H1 (cell line): ENCODE measurements at regions not wholly inside any gene's neighbourhood (a gene's known extent, or its start where the extent isn't known, plus 50 kb on each side); places are given as distances from the start of the nearest gene placed in this dataset.

Experiments
- CTCF ChIA-PET: fragments of 300-600 bp; sonication (Branson Sonifier 250); formaldehyde crosslinking; loops from one replicate; lab custom pipeline; 2021; ENCODE audit not compliant: partially characterized antibody; lab: Charles Lee
- POLR2A ChIA-PET: fragments of 300-600 bp; sonication (Branson Sonifier 250); formaldehyde crosslinking; loops from one replicate; lab custom pipeline; 2021; ENCODE audit warnings: inconsistent platforms; ENCODE audit not compliant: partially characterized antibody; lab: Charles Lee
- DNase-seq, 2 experiments: peaks; one replicate each; pipeline versions ENCODE4 v3.0.0 to v3.0.0-alpha.2; 2010 to 2022; ENCODE audit warnings: low spot score in 2 of 2, low read depth in 1 of 2, mixed read lengths in 1 of 2
- FAIRE-seq: peaks from 2 replicates; lab custom pipeline; 2011; peaks lifted over from hg19 to GRCh38; lab: Jason Lieb, UNC
- H2AFZ ChIP-seq: 2 replicates; pipeline ENCODE4 v1.8.1; 2012; ENCODE audit warnings: low read length, inconsistent platforms
- H2AK5ac ChIP-seq: 2 replicates; pipeline ENCODE4 v1.6.1; 2013; ENCODE audit warnings: low read depth, low read length
- H2BK120ac ChIP-seq: replicated peaks from 2 replicates; pipeline ENCODE3; 2013; ENCODE audit warnings: low read depth, low read length, inconsistent platforms
- H2BK12ac ChIP-seq: 2 replicates; pipeline ENCODE4 v1.6.1; 2013; ENCODE audit warnings: low read depth, low read length
- H2BK15ac ChIP-seq: 2 replicates; pipeline ENCODE4 v1.6.1; 2013; ENCODE audit warnings: low read length
- H2BK20ac ChIP-seq: 2 replicates; pipeline ENCODE4 v1.6.1; 2013; ENCODE audit warnings: low read length
- H2BK5ac ChIP-seq: 2 replicates; pipeline ENCODE4 v1.6.1; 2013; ENCODE audit warnings: low read depth, low read length
- H3K14ac ChIP-seq: 2 replicates; pipeline ENCODE4 v1.6.1; 2013; ENCODE audit warnings: inconsistent platforms; ENCODE audit not compliant: insufficient read length
- H3K18ac ChIP-seq: 2 replicates; pipeline ENCODE4 v1.6.1; 2013; ENCODE audit warnings: low read length; ENCODE audit errors: extremely low read depth
- H3K23ac ChIP-seq: 2 replicates; pipeline ENCODE4 v1.6.1; 2013; ENCODE audit warnings: inconsistent platforms; ENCODE audit not compliant: insufficient read length
- H3K23me2 ChIP-seq: 2 replicates; pipeline ENCODE4 v1.6.1; 2013; ENCODE audit warnings: low read depth, low read length
- H3K27ac ChIP-seq: 2 replicates; pipeline ENCODE4 v1.6.1; 2011; ENCODE audit warnings: low read depth, low read length, inconsistent platforms
- H3K27me3 ChIP-seq, 4 experiments: replicated peaks in 1 of 4; 1 replicate in 1 of 4; 2 replicates in 3 of 4; pipeline versions ENCODE4 v1.6.1 to v1.8.1; 2011 to 2013; ENCODE audit warnings: low read length in 3 of 4, mild to moderate bottlenecking in 3 of 4, inconsistent platforms in 2 of 4, mixed read lengths in 2 of 4, moderate library complexity in 1 of 4; ENCODE audit not compliant: control insufficient read depth in 3 of 4, insufficient read depth in 3 of 4; ENCODE audit errors: extremely low read depth in 1 of 4
- H3K36me3 ChIP-seq, 4 experiments: 2 replicates each; pipeline versions ENCODE4 v1.6.1 to v1.8.1; 2011 to 2013; ENCODE audit warnings: mild to moderate bottlenecking in 4 of 4, low read length in 3 of 4, moderate library complexity in 2 of 4, control low read depth in 1 of 4, inconsistent platforms in 1 of 4; ENCODE audit not compliant: insufficient read depth in 4 of 4, control insufficient read depth in 2 of 4
- H3K4ac ChIP-seq: replicated peaks from 2 replicates; pipeline ENCODE3; 2013; ENCODE audit warnings: low read length, low read depth, mixed read lengths, inconsistent platforms; ENCODE audit not compliant: insufficient read length
- H3K4me1 ChIP-seq, 4 experiments: replicated peaks in 1 of 4; 1 replicate in 1 of 4; 2 replicates in 3 of 4; pipeline versions ENCODE4 v1.6.1 to v1.8.1; 2011 to 2013; ENCODE audit warnings: low read length in 3 of 4, inconsistent platforms in 2 of 4, mixed read lengths in 1 of 4; ENCODE audit not compliant: insufficient read depth in 4 of 4, control insufficient read depth in 3 of 4
- H3K4me2 ChIP-seq, 2 experiments: 2 replicates each; pipeline versions ENCODE4 v1.6.1 to v1.8.1; 2011 to 2013; ENCODE audit warnings: low read depth in 2 of 2, low read length in 2 of 2, control low read depth in 1 of 2, inconsistent platforms in 1 of 2, mild to moderate bottlenecking in 1 of 2; ENCODE audit not compliant: insufficient read depth in 1 of 2
- H3K4me3 ChIP-seq, 4 experiments: fragments of 200-600, 300-600 bp in 1 of 4; sonication (generic), shearing (Covaris generic), sonication (Bioruptor Twin) in 1 of 4; 2 replicates each; pipeline versions ENCODE4 v1.5.1 to v1.8.1; 2011 to 2016; ENCODE audit warnings: low read length in 4 of 4, low read depth in 3 of 4, control low read depth in 2 of 4, inconsistent platforms in 2 of 4, mild to moderate bottlenecking in 2 of 4, mixed read lengths in 1 of 4, moderate library complexity in 1 of 4; ENCODE audit not compliant: insufficient read depth in 2 of 4; ENCODE audit errors: extremely low read depth in 1 of 4
- H3K56ac ChIP-seq: replicated peaks from 2 replicates; pipeline ENCODE3; 2013; ENCODE audit warnings: low read depth, mild to moderate bottlenecking, mixed read lengths, low read length, inconsistent platforms; ENCODE audit not compliant: insufficient read length
- H3K79me1 ChIP-seq: 2 replicates; pipeline ENCODE4 v1.6.1; 2013; ENCODE audit warnings: low read depth, low read length, control low read depth
- H3K79me2 ChIP-seq, 2 experiments: 2 replicates each; pipeline versions ENCODE4 v1.6.1 to v1.8.1; 2012 to 2013; ENCODE audit warnings: low read length in 2 of 2, mild to moderate bottlenecking in 2 of 2, inconsistent platforms in 1 of 2; ENCODE audit not compliant: insufficient read depth in 2 of 2, control insufficient read depth in 1 of 2
- H3K9ac ChIP-seq, 4 experiments: replicated peaks in 1 of 4; 1 replicate in 1 of 4; 2 replicates in 3 of 4; pipeline versions ENCODE4 v1.6.1 to v1.8.1; 2011 to 2013; ENCODE audit warnings: low read depth in 3 of 4, low read length in 3 of 4, control low read depth in 2 of 4, mild to moderate bottlenecking in 2 of 4, moderate library complexity in 2 of 4, inconsistent platforms in 1 of 4; ENCODE audit errors: extremely low read depth in 1 of 4
- H3K9me3 ChIP-seq, 2 experiments: 2 replicates each; pipeline versions ENCODE4 v1.6.1 to v1.8.1; 2012 to 2013; ENCODE audit warnings: mild to moderate bottlenecking in 2 of 2, moderate library complexity in 2 of 2, control low read depth in 1 of 2, inconsistent platforms in 1 of 2, low read depth in 1 of 2, low read length in 1 of 2, mixed read lengths in 1 of 2; ENCODE audit not compliant: insufficient read depth in 2 of 2
- H4K20me1 ChIP-seq, 2 experiments: replicated peaks in 1 of 2; 2 replicates each; pipeline versions ENCODE3 to v1.8.1; 2011 to 2013; ENCODE audit warnings: inconsistent platforms in 2 of 2, low read length in 2 of 2, mild to moderate bottlenecking in 1 of 2; ENCODE audit not compliant: insufficient read depth in 2 of 2, control insufficient read depth in 1 of 2
- H4K5ac ChIP-seq: 2 replicates; pipeline ENCODE4 v1.6.1; 2013; ENCODE audit warnings: low read length, low read depth, mixed read lengths, inconsistent platforms; ENCODE audit not compliant: insufficient read length
- H4K8ac ChIP-seq: 2 replicates; pipeline ENCODE4 v1.8.0; 2013; ENCODE audit warnings: mild to moderate bottlenecking, moderate library complexity, low read length, inconsistent platforms; ENCODE audit not compliant: insufficient read depth; ENCODE audit errors: extremely low read depth
- H4K91ac ChIP-seq: replicated peaks from 2 replicates; pipeline ENCODE3; 2013; ENCODE audit warnings: low read length, mixed read lengths, inconsistent platforms; ENCODE audit not compliant: insufficient read length
- CREB1 ChIP-seq: IDR thresholded peaks from 2 replicates; pipeline ENCODE4 v1.6.1; 2012; ENCODE audit warnings: inconsistent platforms
- EGR1 ChIP-seq: IDR thresholded peaks from 2 replicates; pipeline ENCODE4 v1.6.1; 2011; ENCODE audit warnings: low read depth, low read length, borderline replicate concordance
- GABPA ChIP-seq: IDR thresholded peaks from 2 replicates; pipeline ENCODE4 v1.6.1; 2011; ENCODE audit warnings: mild to moderate bottlenecking, low read length, moderate library complexity, borderline replicate concordance; ENCODE audit not compliant: insufficient read depth
- HDAC2 ChIP-seq, 2 experiments: fragments of 300-600 bp in 1 of 2; sonication (generic) in 1 of 2; IDR thresholded peaks; 2 replicates each; pipeline ENCODE4 v1.6.1; 2011 to 2012; ENCODE audit warnings: low read depth in 2 of 2, low read length in 2 of 2, mild to moderate bottlenecking in 2 of 2, moderate library complexity in 2 of 2, borderline replicate concordance in 1 of 2, inconsistent platforms in 1 of 2
- KDM4A ChIP-seq: IDR thresholded peaks from one replicate; pipeline ENCODE4 v1.7.1; 2012; ENCODE audit warnings: low read depth, mild to moderate bottlenecking, moderate library complexity, low read length, inconsistent platforms; ENCODE audit not compliant: severe bottlenecking
- SIX5 ChIP-seq: IDR thresholded peaks from 2 replicates; pipeline ENCODE4 v1.6.1; 2011; ENCODE audit warnings: mild to moderate bottlenecking, low read depth, low read length
- TAF1 ChIP-seq: IDR thresholded peaks from 2 replicates; pipeline ENCODE4 v1.6.1; 2011; ENCODE audit warnings: mild to moderate bottlenecking, low read depth, low read length
- TAF7 ChIP-seq: optimal IDR thresholded peaks from 2 replicates; pipeline ENCODE3; 2011; ENCODE audit warnings: low read depth, mild to moderate bottlenecking, inconsistent platforms, low read length, moderate library complexity, borderline replicate concordance
- WGBS, 2 experiments: shearing (Covaris generic) in 1 of 2; methylation state at CpG; one replicate each; pipeline versions ENCODE4 v1.1.6 to v1.1.7; 2013 to 2015; ENCODE audit warnings: low lambda C conversion rate in 2 of 2, mixed read lengths in 2 of 2, inconsistent platforms in 1 of 2, low coverage in 1 of 2, missing lambda C conversion rate in 1 of 2; ENCODE audit not compliant: insufficient replicate concordance in 2 of 2, insufficient coverage in 1 of 2, insufficient read length in 1 of 2; ENCODE audit errors: extremely low coverage in 1 of 2, missing lambda C conversion rate in 1 of 2; 5-methylcytosine and 5-hydroxymethylcytosine counted together
- TF ChIP-seq, protein P1 (sequence below): IDR thresholded peaks from 2 replicates; pipeline ENCODE4 v1.6.1; 2012; ENCODE audit warnings: inconsistent platforms
- TF ChIP-seq, protein P2 (sequence below): IDR thresholded peaks from 2 replicates; pipeline ENCODE4 v1.6.1; 2011; ENCODE audit warnings: low read depth, mild to moderate bottlenecking, low read length; ENCODE audit not compliant: insufficient read depth
- TF ChIP-seq, protein P3 (sequence below): IDR thresholded peaks from 2 replicates; pipeline ENCODE4 v1.6.1; 2012; ENCODE audit warnings: low read length, inconsistent platforms

DNA sequence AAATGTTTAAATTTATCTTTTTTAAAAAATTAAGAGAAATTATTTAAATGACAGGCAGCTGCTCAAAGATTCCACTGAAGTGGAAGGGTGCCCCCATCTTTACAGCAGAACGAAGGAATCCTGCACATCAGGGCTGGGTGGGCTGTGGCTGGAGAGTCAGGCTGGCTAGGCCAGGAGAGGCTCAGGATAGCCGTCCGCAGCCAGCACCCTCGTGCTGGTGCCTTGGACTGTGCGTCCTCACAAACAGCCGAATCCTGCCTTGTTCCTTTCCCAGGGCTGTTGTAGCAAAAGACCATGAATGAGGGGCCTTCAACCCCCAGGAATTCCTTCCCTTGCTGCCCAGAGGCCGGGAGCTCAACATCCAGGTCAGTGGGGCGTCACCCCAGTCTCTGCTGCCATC lies 64.6 kb upstream of the FCN1 start:
- Histone ChIP-seq H3K9ac (no peak overlapping the region), H2AFZ (no peak overlapping the region), H4K5ac (no peak overlapping the region), H4K91ac (no peak overlapping the region), H3K4me3 (no peak overlapping the region), H3K79me2 (no peaks in the 10 kb centered on the region), H3K4me1 (peaks cover 0 to 8% (median 6%) of the 10 kb centered on the region in 4 experiments; a peak in 6 of 7 replicates), H3K14ac (no peak overlapping the region), H3K23ac (no peak overlapping the region), H3K23me2 (no peaks in the 10 kb centered on the region; the same call in 1 of the 2 replicates), H3K27me3 (no peaks in the 10 kb centered on the region), H2BK20ac (peak overlapping the region; percentile 52; the same call in 1 of the 2 replicates), H2AK5ac (0 out of 2 replicates have a peak overlapping the region, but pooled peaks have one; percentile 82), H3K9me3 (peaks cover 2 to 3% of the 10 kb centered on the region in 2 experiments; a peak in 1 of 4 replicates), H3K18ac (no peak overlapping the region), H4K20me1 (no peaks in the 10 kb centered on the region), H3K79me1 (no peaks in the 10 kb centered on the region), H3K56ac (no peak overlapping the region), H3K4ac (no peak overlapping the region), H2BK120ac (no peak overlapping the region), H3K4me2 (no peak overlapping the region), H2BK15ac (0 out of 2 replicates have a peak overlapping the region, but pooled peaks have one; percentile 4), H2BK5ac (no peak overlapping the region), H4K8ac (no peak overlapping the region), H3K36me3 (no peaks in the 10 kb centered on the region), H2BK12ac (peak overlapping the region; percentile 90; the same call in 1 of the 2 replicates), H3K27ac (no peak overlapping the region)
- CTCF ChIA-PET = interaction anchor here (0.9 to 5.4 kb wide), 32 partner anchors 10 to 425 kb away, joined by 3 to 79 read pairs (median 4); no protein-coding TSS in a partner anchor
- WGBS, 2 experiments = 82% methylated on average over 8 of the region's 8 CpGs; no CpG with 5 or more reads in 1 of the 2 experiments
- no peak for DNase-seq
- POLR2A ChIA-PET = no interaction called here
- no peak for FAIRE-seq
- no peak for TF ChIP-seq KDM4A
- TF ChIP-seq TAF1 = no peak
- no peak for TF ChIP-seq CREB1
- no peak for TF ChIP-seq HDAC2 (IDR thresholded peaks at IDR 0.05; ENCODE audit: borderline replicate concordance in 1 of 2, low read depth in 2 of 2, low read length in 2 of 2)
- no peak for TF ChIP-seq EGR1
- TF ChIP-seq, protein P1, sequence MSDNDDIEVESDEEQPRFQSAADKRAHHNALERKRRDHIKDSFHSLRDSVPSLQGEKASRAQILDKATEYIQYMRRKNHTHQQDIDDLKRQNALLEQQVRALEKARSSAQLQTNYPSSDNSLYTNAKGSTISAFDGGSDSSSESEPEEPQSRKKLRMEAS = no peak
- TF ChIP-seq, protein P2, sequence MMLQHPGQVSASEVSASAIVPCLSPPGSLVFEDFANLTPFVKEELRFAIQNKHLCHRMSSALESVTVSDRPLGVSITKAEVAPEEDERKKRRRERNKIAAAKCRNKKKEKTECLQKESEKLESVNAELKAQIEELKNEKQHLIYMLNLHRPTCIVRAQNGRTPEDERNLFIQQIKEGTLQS = no peak
- no peak for TF ChIP-seq SIX5
- no peak for TF ChIP-seq GABPA
- TF ChIP-seq, protein P3, sequence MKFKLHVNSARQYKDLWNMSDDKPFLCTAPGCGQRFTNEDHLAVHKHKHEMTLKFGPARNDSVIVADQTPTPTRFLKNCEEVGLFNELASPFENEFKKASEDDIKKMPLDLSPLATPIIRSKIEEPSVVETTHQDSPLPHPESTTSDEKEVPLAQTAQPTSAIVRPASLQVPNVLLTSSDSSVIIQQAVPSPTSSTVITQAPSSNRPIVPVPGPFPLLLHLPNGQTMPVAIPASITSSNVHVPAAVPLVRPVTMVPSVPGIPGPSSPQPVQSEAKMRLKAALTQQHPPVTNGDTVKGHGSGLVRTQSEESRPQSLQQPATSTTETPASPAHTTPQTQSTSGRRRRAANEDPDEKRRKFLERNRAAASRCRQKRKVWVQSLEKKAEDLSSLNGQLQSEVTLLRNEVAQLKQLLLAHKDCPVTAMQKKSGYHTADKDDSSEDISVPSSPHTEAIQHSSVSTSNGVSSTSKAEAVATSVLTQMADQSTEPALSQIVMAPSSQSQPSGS = no peak
- no peak for TF ChIP-seq TAF7
